HPDE6-E6E7 (cell line): ENCODE measurements at regions not wholly inside any gene's neighbourhood (a gene's known extent, or its start where the extent isn't known, plus 50 kb on each side); places are given as distances from the start of the nearest gene placed in this dataset.

Experiments
- DNase-seq: peaks from one replicate; pipeline ENCODE4 v3.0.0; 2011; ENCODE audit warnings: missing footprints; ENCODE audit errors: extremely low spot score

DNA sequence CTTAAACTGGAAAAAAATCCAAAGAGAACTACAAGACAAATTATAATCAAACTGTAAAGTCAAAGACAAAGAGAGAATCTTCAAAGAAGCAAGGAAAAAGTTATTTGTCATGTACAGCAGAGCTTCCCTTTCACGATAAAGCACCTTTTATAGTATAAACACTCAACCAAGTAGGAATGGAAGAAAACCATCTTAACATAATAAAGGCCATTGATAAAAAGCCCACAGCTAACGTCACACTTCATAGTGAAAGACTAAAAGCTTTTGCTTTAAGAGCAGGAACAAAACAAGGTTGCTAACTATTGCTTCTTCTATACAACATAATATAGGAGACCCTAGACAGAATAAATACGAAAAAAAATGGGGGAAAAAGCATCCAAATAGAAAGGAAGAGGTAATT is 595.7 kb upstream of the POU3F4 start:
- DNase-seq = no peak

DNA sequence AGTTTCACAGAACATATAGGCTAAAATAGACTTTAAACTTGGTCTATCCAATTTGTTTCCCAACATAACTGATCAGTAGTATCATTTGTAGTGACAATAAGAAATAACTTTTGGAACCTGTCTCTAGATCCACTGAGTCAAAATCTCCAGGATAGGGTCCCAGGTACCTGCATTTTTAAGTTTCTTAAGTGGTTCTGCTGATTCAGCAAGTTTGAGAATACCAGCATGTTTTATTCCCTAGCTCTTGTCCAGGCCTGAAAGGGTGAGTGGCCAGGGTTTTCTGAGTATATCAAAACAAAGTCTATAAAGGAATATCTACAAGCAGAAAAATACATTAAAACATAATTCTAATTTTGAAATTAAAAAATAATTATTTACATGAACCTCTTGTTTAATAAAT is 573.1 kb upstream of the POU3F4 start:
- DNase-seq = no peak

DNA sequence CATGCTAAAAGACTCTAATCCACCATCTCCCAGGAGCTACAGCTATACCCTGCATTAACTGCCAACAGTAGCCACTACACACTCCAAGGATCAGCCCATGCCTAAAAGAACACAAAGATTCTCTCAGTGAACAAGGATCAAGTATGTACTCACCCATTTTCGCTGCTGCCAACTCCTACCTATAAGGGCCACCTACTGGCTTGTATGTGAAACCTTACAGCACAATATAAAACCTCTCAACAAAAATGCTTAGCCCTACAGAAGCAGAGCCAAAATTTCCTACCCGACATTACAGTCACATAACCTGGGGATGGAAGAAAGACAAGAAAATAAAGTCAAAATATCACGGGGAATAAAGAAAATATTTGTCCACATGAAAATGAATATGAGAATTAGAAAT is 562.8 kb upstream of the POU3F4 start:
- DNase-seq = peak; percentile 1

DNA sequence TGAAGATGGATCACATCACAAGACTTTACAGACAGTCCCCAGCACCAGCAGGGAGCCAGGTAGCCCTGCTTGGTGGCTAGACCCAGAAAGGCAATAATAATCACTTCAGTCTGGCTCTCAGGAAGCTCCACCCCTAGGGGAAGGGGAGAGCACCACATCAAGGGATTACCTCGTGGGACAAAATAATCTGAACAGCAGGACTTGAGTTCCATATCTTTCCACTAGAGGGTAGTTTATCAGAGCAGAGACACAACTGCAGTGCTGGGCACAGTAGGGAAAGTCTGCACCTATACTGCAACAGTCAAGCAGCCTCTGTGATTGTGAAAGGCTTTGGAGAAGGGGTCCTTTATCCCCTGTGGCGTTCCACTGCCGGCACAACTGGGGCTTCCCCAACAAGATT is 547.0 kb upstream of the POU3F4 start:
- no peak for DNase-seq

DNA sequence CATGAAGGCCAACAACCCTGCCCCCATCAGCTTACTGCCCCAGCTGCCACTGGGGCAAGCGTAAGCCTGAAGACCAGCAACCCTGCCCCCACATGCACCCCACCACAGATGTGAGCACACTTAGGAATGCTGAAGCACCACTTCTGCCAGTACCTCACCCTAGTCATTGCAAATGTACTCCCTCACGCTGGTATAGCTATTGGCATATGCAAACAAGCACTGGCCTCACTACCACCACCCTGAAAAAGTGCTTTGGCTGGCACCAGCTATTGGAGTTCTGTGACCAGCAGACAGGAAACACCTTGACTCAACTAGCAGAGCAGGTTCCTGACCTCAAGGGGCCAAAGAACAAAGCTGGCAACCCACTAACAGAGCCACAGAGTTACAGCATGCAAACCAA is 534.4 kb upstream of the POU3F4 start:
- DNase-seq = no peak

DNA sequence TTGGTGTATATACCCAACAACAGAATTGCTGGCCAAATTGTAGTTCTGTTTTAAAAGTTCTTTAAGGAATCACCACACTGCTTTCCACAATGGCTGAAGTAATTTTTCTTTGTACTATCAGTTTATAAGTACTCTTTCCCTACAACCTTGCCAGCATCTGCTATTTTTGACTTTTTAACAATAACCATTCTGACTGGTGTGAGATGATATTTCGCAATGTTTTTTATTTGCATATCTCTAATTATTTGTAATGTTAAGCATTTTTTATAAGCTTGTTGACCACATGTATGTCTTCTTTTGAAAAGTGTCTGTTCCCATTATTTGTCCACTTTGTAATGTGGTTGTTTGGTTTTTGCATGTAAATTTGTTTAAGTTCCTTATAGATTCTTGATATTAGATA is 509.9 kb upstream of the POU3F4 start:
- DNase-seq = no peak

DNA sequence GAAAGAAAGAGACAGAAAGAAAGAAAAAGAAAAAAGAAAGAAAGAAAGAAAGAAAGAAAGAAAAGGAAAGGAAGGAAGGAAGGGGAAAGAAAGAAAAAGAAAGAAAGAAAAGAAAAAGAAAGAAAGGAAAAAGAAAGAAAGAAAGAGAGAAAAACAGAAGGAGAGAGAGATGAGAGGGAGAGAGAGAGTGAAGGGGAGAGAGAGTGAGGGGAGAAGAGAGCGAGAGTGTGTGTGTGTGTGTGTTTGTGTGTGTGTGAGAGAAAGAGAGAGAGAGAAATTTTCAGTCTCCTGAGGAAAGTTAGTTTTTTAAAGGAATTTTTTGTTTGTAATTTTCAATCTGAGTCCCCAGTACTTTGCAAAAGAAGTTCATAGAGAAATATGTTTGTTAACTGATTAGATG is 504.1 kb upstream of the POU3F4 start:
- no peak for DNase-seq

DNA sequence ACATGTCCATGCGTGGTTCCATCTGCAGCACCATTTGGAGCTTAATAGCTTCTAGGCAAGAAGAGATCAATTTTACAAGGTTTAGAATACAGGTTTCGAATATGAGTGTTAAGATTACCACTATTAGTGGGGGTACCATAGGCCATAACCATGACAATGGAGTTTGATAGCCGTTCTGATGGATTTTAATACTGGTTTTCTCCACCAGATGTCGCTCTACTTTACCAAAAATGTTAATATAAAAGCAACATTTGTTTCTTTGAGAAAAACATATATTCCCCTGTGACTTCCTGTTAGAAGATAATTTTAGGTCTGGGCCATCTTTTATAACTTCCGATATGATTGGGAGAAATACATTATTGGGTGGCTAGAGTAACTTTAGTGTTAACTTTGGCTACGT is 499.7 kb upstream of the POU3F4 start:
- DNase-seq = no peak

DNA sequence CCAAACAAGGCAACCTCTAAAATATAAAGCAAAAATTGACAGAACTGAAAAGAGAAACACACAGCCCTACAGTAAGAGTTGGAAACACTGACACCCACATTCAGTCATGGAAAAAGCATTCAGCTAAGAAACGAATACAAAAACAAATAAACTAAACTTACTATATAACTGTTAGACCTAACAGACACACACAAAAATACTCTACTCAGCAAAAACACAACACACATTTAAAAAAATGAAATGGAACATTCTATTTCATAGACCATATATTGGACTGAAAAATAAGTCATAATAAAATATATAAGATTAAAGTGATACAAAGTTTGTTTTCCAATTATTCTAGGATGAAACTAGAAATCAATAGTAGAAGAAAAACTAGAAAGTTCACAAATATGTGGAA is 488.8 kb upstream of the POU3F4 start:
- no peak for DNase-seq

DNA sequence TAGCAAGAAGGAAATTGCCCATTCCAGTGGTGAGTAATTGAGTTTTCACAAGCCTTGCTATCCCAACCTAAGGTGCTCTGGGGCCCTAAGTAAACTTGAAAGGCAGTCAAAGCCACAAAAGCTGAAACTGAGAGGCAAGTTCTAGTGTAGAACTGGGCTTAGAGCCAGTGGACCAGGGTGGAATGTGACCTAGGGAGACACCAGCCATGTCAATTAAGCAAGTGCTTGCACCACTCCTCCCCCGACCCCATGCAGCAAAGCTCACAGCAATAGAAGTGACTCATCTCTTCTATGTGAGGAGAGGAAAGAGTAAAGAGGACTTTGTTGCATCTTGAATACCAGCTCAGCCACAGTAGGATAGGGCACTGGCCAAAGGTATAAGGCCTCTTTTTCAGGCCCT is 486.1 kb upstream of the POU3F4 start:
- DNase-seq = peak; percentile 5
